K562 (cell line): ENCODE measurements at regions not wholly inside any gene's neighbourhood (a gene's known extent, or its start where the extent isn't known, plus 50 kb on each side); places are given as distances from the start of the nearest gene placed in this dataset.

Experiments used
- ATAC-seq: fragments of 200-7000 bp; cut with Tn5 transposase; 3 replicates; pipeline ENCODE4 v1.9.1; 2020; ENCODE audit warnings: moderate library complexity
- BruUV-seq: library from RNA; stranded (reverse); fragments of 400-500 nt; replicated peaks from 2 replicates; lab custom pipeline; 2021; lab: Mats Ljungman, UMichigan
- CTCF ChIA-PET: fragments of 300-600 bp; formaldehyde crosslinking; extraction: SDS; loops from one replicate; lab custom pipeline; 2021; ENCODE audit warnings: low intra/inter-chr PET ratio; lab: Yijun Ruan, JAX
- POLR2A ChIA-PET: fragments of 300-600, 350-650 bp; sonication (Branson Sonifier 250); formaldehyde crosslinking; extraction: SDS; loops from one replicate; lab custom pipeline; 2021; ENCODE audit warnings: antibody characterized with exemption, inconsistent platforms; lab: Yijun Ruan, JAX
- DNase-seq, 4 experiments: peaks; one replicate each; pipeline versions ENCODE4 v3.0.0 to v3.0.0-alpha.2; 2011 to 2018; ENCODE audit warnings: low spot score in 3 of 4, mixed read lengths in 3 of 4; ENCODE audit errors: extremely low read depth in 1 of 4
- FAIRE-seq: peaks from 2 replicates; lab custom pipeline; 2011; peaks lifted over from hg19 to GRCh38; lab: Jason Lieb, UNC
- H2AFZ ChIP-seq: 2 replicates; pipeline ENCODE4 v1.6.0; 2011; ENCODE audit warnings: low read depth, low read length, control low read depth, inconsistent platforms
- H3K27ac ChIP-seq: fragments of 200-600 bp; 3 replicates; pipeline ENCODE4 v1.8.0; 2011; ENCODE audit warnings: low read depth, mild to moderate bottlenecking, control low read depth, inconsistent platforms, low read length, moderate library complexity, mixed read lengths; ENCODE audit errors: extremely low read depth
- H3K27me3 ChIP-seq, 2 experiments: fragments of 300-600 bp in 1 of 2; 2 replicates in 1 of 2; 3 replicates in 1 of 2; pipeline versions ENCODE4 v1.6.0 to v1.8.0; 2011; ENCODE audit warnings: inconsistent platforms in 2 of 2, low read length in 2 of 2, mild to moderate bottlenecking in 1 of 2, mixed read lengths in 1 of 2, moderate library complexity in 1 of 2; ENCODE audit not compliant: control insufficient read depth in 2 of 2, insufficient read depth in 2 of 2
- H3K36me3 ChIP-seq: fragments of 300-600 bp; 3 replicates; pipeline ENCODE4 v1.8.0; 2011; ENCODE audit warnings: mild to moderate bottlenecking, low read length, inconsistent platforms; ENCODE audit not compliant: control insufficient read depth, insufficient read depth
- H3K4me1 ChIP-seq, 2 experiments: fragments of 200-600 bp in 1 of 2; replicated peaks in 1 of 2; 2 replicates in 1 of 2; 3 replicates in 1 of 2; pipeline versions ENCODE4 v1.5.1 to v1.8.0; 2011; ENCODE audit warnings: inconsistent platforms in 2 of 2, low read length in 2 of 2, mild to moderate bottlenecking in 1 of 2, mixed read lengths in 1 of 2, moderate library complexity in 1 of 2; ENCODE audit not compliant: control insufficient read depth in 2 of 2, insufficient read depth in 2 of 2
- H3K4me2 ChIP-seq: 2 replicates; pipeline ENCODE4 v1.6.1; 2011; ENCODE audit warnings: low read length, control low read depth, inconsistent platforms, mixed read lengths; ENCODE audit not compliant: insufficient read depth
- H3K4me3 ChIP-seq: fragments of 200-600 bp; sonication (generic), shearing (Covaris generic); 2 replicates; pipeline ENCODE4 v1.5.1; 2016; ENCODE audit warnings: control low read depth, inconsistent platforms
- H3K79me2 ChIP-seq: fragments of 200-600 bp; 3 replicates; pipeline ENCODE4 v1.8.0; 2011; ENCODE audit warnings: low read length, inconsistent platforms; ENCODE audit not compliant: control insufficient read depth, insufficient read depth
- H3K9ac ChIP-seq, 2 experiments: 2 replicates each; pipeline versions ENCODE4 v1.6.0 to v1.6.1; 2011; ENCODE audit warnings: low read depth in 2 of 2, low read length in 2 of 2, control low read depth in 1 of 2, inconsistent platforms in 1 of 2, mild to moderate bottlenecking in 1 of 2, mixed read lengths in 1 of 2; ENCODE audit not compliant: insufficient read depth in 1 of 2
- H3K9me1 ChIP-seq: one replicate; pipeline ENCODE4 v1.6.0; 2011; ENCODE audit warnings: inconsistent platforms, mild to moderate bottlenecking, low read length, moderate library complexity; ENCODE audit not compliant: control insufficient read depth, insufficient read depth
- H3K9me3 ChIP-seq: replicated peaks from 2 replicates; pipeline ENCODE4 v1.5.1; 2011; ENCODE audit warnings: low read depth, low read length, inconsistent platforms; ENCODE audit not compliant: control insufficient read depth, insufficient read depth
- H4K20me1 ChIP-seq: replicated peaks from 2 replicates; pipeline ENCODE4 v1.6.1; 2011; ENCODE audit warnings: low read length, inconsistent platforms, mixed read lengths; ENCODE audit not compliant: control insufficient read depth, insufficient read depth
- HES1 ChIP-seq: fragments of 450-650 bp; IDR thresholded peaks from 2 replicates; pipeline ENCODE4 v1.6.1; 2016; ENCODE audit warnings: low read depth, mild to moderate bottlenecking, moderate library complexity
- HINFP ChIP-seq: fragments of 450-650 bp; conservative IDR thresholded peaks from 2 replicates; pipeline ENCODE4 v1.6.1; 2016; ENCODE audit warnings: missing genetic modification characterization, low read depth, mild to moderate bottlenecking, control low read depth, missing compliant biosample characterization
- MTA2 ChIP-seq: fragments of 450-650 bp; IDR thresholded peaks from 2 replicates; pipeline ENCODE4 v1.6.1; 2016; ENCODE audit warnings: low read depth
- SLC30A9 ChIP-seq: fragments of 250-450 bp; sonication (Bioruptor Pico); IDR thresholded peaks from 2 replicates; pipeline ENCODE4 v1.8.0; 2022; ENCODE audit warnings: mild to moderate bottlenecking, moderate library complexity
- ZBTB2 ChIP-seq: fragments of 450-650 bp; IDR thresholded peaks from 2 replicates; pipeline ENCODE4 v1.6.1; 2016; ENCODE audit warnings: antibody characterized with exemption
- ZFX ChIP-seq: sonication (generic); formaldehyde crosslinking; IDR thresholded peaks from 2 replicates; pipeline ENCODE4 v1.8.0; 2022; ENCODE audit warnings: mild to moderate bottlenecking, missing genetic modification reagents, moderate library complexity
- ZNF184 ChIP-seq: sonication (generic); formaldehyde crosslinking; IDR thresholded peaks from 2 replicates; pipeline ENCODE4 v1.5.0; 2020; ENCODE audit warnings: missing genetic modification reagents
- WGBS: fragments of 100-300 bp; shearing (Covaris generic); methylation state at CpG from one replicate; pipeline ENCODE4 v1.1.6; 2016; ENCODE audit warnings: low coverage, mixed read lengths; ENCODE audit not compliant: insufficient coverage; ENCODE audit errors: missing lambda C conversion rate; 5-methylcytosine and 5-hydroxymethylcytosine counted together
- in situ Hi-C: fragments of 300-500 bp; cut with MboI; formaldehyde crosslinking; loops from 4 replicates; pipeline ENCODE4 v1.15.0; 2018; ENCODE audit warnings: inconsistent platforms, mixed read lengths
- intact Hi-C: fragments of 100-400 bp; cut with micrococcal nuclease; formaldehyde crosslinking; loops from 2 replicates; pipeline ENCODE4 v1.14.2; 2022
- TF ChIP-seq, protein P1 (sequence below): fragments of 450-650 bp; IDR thresholded peaks from 2 replicates; pipeline ENCODE4 v1.6.1; 2018; ENCODE audit not compliant: partially characterized antibody

DNA sequence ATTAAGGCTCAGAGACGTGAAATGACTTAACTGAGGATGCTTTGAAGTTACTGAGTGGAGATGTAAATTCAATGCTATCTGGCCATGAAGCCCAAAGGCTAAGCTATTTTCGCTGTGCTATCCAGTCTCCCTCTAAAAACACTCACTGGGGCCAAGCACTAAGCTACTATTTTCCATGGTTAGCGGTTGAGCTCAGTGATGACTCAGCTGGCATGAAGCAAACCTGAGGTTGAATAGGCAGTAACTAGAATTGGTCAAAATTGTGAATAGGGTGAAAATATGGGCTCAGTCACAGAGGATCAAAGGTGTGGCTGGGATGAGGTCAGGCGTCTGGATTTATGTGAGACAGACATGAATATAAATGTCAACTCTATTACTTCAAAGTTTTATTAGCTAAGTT lies 564.2 kb upstream of the KIRREL3 start:
- 4% methylated on average over 4 of the region's 4 CpGs for WGBS
- in situ Hi-C loops, result no loop called here
- DNase-seq, result no peak
- no peaks in the 10 kb centered on the region for H3K27me3 ChIP-seq
- no peaks in the 10 kb centered on the region for H3K4me1 ChIP-seq
- peaks cover 3% of the 10 kb centered on the region; the same call in 1 of the 2 replicates for H3K9me3 ChIP-seq
- TF ChIP-seq, protein P1, sequence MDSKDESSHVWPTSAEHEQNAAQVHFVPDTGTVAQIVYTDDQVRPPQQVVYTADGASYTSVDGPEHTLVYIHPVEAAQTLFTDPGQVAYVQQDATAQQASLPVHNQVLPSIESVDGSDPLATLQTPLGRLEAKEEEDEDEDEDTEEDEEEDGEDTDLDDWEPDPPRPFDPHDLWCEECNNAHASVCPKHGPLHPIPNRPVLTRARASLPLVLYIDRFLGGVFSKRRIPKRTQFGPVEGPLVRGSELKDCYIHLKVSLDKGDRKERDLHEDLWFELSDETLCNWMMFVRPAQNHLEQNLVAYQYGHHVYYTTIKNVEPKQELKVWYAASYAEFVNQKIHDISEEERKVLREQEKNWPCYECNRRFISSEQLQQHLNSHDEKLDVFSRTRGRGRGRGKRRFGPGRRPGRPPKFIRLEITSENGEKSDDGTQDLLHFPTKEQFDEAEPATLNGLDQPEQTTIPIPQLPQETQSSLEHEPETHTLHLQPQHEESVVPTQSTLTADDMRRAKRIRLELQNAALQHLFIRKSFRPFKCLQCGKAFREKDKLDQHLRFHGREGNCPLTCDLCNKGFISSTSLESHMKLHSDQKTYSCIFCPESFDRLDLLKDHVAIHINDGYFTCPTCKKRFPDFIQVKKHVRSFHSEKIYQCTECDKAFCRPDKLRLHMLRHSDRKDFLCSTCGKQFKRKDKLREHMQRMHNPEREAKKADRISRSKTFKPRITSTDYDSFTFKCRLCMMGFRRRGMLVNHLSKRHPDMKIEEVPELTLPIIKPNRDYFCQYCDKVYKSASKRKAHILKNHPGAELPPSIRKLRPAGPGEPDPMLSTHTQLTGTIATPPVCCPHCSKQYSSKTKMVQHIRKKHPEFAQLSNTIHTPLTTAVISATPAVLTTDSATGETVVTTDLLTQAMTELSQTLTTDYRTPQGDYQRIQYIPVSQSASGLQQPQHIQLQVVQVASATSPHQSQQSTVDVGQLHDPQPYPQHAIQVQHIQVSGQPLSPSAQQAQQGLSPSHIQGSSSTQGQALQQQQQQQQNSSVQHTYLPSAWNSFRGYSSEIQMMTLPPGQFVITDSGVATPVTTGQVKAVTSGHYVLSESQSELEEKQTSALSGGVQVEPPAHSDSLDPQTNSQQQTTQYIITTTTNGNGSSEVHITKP, result no peak
- TF ChIP-seq ZNF184 (CRISPR knock-in tag), result no peak
- TF ChIP-seq HES1, result no peak
- TF ChIP-seq MTA2, result no peak
- no peak for TF ChIP-seq HINFP (tag)
- no peak for TF ChIP-seq SLC30A9 (CRISPR knock-in tag)
- no peak for TF ChIP-seq ZFX (CRISPR knock-in tag)
- TF ChIP-seq ZBTB2, result no peak
- H2AFZ ChIP-seq, result no peak overlapping the region
- POLR2A ChIA-PET, result no interaction called here
- intact Hi-C loops, result no loop called here
- no peak overlapping the region for H3K4me3 ChIP-seq
- no TSS peak for BruUV-seq
- ATAC-seq, result no peak
- no peak overlapping the region for H3K9ac ChIP-seq
- no peak overlapping the region for H3K27ac ChIP-seq
- no peaks in the 10 kb centered on the region for H3K79me2 ChIP-seq
- H3K9me1 ChIP-seq, result no peaks in the 10 kb centered on the region
- no peaks in the 10 kb centered on the region for H4K20me1 ChIP-seq
- H3K4me2 ChIP-seq, result no peak overlapping the region
- CTCF ChIA-PET, result no interaction called here
- FAIRE-seq, result no peak
- H3K36me3 ChIP-seq, result no peaks in the 10 kb centered on the region
